HG03066 (cell line): ENCODE measurements at regions not wholly inside any gene's neighbourhood (a gene's known extent, or its start where the extent isn't known, plus 50 kb on each side); places are given as distances from the start of the nearest gene placed in this dataset.

Experiments used
- ATAC-seq: cut with Tn5 transposase; IDR thresholded peaks from one replicate; pipeline ENCODE4 v1.9.1; 2021; ENCODE audit warnings: low read depth; ENCODE audit not compliant: unreplicated experiment

DNA sequence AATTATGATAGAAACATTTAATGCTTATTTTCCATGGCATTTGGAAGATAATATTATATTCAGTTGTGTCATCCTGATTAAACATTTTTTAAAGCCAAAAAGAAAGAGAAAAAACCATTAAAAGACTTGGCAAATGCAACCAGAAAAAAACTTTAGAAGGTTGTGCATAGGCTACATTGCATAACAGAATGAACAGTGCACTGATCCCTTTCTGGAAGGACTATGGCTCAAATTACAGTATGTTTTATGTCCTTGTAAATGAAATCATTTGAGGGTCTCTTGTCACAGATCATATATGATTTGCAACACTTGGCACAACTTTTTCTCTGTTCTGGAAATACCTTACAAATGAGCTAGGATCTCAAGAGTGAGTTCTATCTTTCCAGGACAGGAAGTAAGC is 275.2 kb upstream of the FLRT2 start:
- ATAC-seq = no peak

DNA sequence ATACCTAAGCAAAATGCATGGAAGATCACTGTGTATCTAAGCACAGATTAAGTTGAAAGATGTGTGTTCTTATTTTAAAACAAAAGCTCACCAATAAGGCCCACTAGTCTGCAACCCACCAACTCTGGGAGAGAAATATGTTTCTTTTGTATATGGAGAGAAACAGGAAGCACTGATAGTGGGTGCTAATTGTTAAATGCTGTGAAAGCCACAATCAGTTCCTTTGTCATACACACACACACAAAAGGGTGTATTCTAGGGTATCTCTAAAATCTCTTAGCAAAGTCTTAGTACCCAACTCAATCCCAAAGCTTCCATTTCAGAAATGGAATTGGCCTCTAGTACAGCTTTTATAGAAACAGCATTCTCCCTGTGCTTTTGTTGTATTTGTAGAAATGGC is 272.7 kb upstream of the FLRT2 start:
- ATAC-seq = no peak

DNA sequence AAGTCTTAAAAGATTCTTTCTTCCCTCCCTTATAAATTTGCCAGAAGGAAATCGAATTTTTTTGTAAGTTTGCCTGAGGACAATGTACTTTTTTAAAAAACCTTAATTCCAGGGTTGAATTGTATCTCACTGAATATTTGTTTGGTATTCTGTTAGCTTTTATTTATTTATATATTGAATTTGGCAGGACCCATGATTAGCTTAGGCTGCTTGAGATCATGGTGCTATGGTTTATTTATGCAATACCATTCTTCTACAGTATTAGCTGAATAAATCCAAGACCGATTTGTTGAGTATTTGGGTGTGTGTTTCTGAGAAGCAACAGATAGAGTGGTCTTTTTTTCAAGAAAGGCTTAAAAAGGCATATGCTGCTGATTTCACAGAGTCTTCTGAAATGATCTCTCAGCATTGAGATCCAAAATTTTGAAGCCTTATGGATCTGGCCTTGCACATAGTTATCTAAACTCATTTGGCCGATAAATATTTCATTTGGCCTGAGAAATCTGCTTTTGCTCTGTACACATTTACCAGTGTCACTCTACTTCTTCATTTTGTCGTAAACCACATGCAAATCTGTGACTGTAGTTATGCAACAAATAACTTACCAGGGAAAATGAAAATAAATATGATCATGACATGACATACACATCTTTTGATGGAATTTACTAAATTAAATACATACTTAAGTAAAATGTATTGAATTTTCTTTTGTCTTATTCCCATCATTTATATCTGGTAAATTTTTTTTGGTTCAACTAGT is 265.8 kb upstream of the FLRT2 start:
- no peak for ATAC-seq

DNA sequence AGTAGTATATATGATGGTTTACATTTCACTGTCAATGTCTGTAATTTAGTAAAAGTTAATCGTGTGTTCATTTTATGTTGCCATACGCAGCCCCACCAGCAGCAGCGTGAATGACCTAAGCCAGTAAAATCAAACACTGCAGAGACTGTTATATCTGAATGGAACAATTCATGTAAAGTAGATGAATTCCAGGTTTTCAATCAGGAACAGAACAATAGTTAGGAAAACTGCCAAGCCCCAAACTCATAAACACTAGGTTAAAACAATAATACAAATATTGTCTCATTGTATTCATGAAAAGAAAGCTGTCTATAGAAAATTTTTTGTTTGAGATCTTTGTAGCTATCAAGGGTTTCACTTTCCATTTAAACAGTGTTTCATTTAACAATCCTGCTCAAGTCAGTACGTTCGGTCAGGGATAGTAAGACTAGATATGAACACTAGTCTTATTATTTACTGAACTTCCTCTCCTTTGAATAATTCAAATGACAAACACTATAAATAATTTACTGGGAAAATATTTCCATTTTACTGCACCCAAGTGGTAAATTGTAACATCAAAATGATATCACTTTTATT is 256.8 kb upstream of the FLRT2 start:
- no peak for ATAC-seq

DNA sequence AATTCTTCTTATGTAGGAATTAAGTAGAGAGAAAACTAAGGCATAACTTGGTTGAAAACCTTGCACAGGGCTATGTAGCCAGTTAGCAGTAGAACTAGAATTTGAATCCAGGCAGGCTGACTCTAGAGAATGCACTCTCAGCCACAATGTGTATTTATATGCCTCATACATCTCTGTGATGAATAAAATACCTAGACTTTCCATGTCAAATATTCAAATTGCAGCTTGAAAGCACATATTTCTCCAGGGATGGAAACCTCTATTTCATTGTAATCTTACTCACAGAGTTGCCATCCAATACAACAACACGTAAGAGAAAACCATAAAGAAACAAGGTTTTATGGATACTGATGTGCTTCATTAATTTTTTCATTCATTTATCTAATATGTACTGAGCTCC is 256.0 kb upstream of the FLRT2 start:
- ATAC-seq = no peak

DNA sequence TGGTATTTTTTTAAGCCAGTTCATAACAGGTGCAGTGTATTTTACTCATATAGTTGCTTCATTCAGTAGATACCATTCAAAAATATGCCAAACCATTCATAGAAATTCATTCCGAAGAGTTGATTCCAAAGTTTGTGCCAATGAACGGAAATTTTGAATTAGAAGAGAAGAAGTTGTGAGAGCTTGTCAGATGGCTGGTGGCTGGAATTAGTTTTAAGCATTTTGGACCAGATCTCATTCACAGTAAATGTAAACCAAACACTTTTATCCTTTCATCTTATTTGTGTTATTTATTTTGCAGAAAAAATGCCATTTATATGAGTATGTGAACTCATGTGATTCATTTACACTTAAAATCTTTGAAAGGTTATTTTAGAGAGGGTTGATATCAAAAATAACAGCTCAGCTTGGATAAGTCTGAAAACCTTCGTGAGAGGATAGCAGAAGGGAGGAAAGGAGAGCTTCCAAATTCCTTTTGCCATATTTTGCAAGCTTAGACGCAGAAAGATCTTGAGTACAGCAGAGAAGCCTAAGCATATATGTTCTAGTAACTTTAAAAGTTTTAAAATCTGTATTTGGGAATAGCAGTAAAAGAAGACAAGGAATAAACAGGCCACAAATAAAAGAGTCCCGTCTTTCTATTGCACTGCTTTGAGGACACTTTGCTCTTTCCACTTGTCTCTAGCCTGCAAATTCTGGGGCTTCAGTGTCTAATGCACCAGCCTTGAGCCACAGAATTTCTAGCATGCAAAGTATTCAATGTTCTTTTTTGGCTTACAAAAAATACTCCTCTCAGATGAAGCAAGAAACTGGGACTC is 253.6 kb upstream of the FLRT2 start:
- no peak for ATAC-seq

DNA sequence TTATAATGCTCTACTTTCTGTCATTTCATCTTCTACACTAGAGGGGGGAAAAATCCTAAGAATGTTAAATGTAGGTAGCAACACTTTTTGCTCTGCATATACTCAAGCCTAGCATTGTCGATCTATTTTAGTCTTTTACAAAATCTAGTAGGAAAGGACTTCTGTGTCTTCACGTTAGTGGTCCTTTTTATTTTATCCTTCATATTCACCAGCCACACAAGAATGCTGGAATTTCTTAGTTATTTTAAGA is 253.0 kb upstream of the FLRT2 start:
- ATAC-seq = no peak

DNA sequence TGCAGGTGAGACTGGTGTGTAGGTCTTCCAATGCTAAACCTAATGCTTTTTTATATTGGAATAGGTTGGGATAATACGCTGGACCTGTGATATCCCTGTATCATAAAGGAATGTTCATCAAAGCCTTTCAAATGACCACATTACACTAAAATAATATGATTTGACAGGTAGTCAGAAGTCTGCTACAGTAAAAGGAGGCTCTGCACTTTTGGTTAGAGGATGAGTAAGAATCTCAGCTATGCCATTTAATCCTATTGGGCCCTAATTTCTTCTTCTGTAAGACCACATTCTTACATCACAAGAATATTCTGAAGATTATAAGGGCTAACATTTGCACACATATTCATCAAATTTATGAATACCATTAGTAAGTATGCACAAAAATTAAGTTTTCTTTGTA is 250.5 kb upstream of the FLRT2 start:
- no peak for ATAC-seq

DNA sequence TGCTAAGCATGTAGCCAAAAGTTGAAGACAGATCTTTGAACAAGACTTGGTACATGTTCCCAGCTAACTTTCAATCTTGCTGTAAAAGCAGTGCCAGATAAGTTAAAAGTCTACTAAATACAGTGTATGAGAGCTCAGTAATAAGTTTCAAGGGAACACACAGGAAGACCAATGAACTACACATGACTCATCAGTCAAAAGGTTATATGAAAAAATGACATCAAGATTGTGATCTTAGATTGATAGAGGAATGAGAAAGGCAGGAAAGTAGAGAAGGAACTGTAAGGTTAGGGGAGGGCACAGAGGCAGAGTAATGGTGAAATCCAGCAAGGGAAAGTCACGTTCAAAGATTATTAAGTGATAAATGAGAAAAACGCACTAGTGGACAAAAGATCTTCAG is 249.9 kb upstream of the FLRT2 start:
- no peak for ATAC-seq

DNA sequence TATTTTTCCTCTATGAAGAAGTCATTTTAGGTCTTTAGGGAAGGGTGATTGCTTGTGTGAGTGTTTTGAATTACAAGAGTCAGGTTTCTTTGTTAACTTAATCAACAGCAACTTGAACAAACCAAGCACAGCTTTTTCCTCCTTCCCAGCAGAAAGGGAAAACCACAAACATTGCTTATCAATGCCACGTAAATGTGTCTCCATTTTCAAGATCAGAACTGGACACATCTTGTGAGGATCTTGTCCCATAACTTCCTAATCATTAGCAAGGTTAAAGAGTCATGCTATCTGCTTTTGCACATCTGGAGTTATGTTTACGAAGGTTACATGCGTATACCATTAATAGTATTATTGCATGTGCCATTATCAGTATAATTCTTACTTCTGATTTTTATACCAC is 248.0 kb upstream of the FLRT2 start:
- no peak for ATAC-seq

DNA sequence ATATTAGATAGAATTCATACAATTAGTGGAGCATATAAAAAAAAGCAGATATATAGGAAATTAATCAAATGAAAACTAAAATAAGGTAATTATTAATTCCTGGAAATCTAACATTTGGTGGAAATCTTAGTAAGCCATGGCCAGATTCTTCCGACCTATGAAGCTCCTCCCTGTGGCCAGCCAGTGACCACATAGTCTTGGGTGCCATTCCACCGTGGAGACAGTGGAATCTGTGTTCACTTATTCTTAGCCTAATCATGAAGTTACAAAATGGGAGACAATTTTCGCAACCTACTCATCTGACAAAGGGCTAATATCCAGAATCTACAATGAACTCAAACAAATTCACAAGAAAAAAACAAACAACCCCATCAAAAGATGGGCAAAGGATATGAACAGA is 241.9 kb upstream of the FLRT2 start:
- no peak for ATAC-seq

DNA sequence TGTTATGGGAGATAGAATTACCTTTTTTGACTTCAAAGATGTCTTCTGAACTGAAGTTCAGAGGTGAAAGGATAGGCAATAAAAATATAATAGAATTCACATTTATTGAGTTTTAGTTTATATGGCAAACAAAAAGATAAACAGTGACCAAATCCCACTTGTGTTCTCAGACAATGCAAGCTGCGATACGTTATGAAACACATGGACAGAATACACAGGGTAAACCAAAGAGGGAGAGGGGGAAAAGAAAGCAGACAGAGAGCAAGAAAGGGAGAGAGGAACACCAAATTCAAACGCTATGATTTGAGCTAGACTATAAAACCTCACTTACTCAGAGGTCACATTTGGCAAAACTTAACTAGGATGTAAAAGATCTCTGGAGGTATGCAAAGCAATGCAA is 238.2 kb upstream of the FLRT2 start:
- ATAC-seq = no peak

DNA sequence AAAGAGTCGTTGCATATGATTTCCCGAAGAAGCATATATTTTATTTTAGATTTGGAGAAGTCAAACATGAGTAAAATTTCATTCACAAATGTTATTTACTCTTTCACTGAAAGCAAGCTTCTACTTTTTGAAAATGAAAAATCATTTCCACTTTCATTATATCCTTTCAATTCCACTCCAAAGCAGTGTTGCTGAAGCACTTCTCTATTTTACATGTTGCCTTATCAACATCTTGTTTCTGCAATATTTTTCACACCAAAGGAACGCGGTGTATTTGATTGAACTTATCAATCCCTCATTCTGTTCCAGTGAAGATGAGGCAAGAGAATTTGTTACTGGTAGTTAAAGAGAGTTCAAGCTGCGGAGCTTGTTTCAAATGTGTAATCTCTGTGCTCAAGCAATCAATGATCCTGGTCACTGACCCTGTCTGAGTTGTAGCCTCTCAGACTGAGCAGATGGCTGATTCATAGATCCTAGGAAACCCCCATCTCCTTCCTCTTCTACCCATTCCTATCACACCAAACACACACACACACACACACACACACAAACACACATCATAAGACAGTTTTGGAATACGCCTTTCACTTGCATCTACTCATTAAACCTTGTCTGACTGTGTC is 236.2 kb upstream of the FLRT2 start:
- ATAC-seq = no peak

DNA sequence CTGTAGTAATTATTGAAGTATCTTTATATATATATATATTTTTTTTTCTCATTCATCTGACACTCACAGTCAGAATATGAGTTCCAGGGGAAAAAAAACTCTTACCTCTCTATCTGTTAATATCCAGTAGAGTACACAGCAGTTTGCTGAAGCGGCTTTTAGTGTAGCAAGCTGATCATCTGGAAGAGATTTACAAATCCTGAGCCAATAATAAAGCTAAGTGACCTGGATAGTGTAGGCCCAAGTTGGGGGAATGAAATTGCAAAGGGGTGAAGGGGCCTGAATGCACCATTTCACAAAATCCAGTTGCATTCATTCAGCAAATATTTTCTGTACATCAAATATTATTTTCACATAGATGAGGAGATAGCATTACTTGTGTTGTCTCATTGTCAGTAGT is 234.6 kb upstream of the FLRT2 start:
- ATAC-seq = no peak

DNA sequence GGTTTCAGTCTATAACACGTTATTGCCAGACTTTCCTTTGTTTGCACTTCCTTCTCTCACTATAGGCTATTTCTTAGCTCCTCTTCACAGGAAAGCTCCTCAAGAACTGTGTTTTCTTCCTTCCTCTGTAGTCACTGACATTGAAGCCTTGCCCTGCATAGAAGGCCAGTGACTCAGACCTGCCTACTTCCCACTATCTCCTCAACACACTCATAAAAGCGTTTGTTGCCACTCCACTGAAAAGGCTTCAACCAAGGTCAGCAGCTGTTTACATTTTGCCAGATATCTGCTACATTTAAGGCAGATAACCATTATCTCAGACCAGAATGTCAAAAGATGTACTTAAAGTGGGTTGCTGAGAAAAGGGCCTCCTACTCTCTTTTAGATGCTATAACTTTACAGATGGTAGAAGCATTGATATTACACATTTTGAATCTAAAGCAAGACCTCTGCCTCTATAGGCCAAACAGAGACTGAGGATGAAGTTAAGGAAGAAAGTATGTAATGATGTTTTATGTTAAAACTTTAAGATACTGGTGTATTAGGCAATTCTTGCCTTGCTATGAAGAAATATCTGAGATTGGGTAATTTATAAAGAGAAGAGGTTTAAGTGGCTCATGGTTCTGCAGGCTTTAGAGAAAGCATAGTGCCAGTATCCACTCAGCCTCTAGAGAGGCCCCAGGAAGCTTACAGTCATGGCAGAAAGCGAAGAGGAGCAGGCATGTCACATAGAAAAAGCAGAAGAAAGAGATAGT is 233.3 kb upstream of the FLRT2 start:
- no peak for ATAC-seq

DNA sequence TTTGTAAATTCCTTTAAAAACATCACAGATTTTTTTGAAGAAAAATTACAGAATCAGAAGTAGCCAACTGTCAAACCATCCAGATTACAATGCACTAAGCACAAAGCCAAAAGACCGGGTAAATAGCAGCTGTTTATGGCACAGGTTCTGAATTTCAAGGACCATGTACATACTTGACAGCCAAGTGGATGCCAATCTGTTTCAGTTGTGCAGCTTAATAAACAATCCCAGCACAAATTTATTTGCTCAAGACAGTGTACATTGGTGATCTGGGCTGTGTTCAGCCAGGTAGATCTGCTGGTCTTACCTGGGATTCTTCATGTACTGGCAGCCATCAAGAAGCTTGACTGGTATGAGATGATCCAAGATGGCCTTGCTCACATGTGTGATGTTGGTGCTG is 229.8 kb upstream of the FLRT2 start:
- ATAC-seq = no peak

DNA sequence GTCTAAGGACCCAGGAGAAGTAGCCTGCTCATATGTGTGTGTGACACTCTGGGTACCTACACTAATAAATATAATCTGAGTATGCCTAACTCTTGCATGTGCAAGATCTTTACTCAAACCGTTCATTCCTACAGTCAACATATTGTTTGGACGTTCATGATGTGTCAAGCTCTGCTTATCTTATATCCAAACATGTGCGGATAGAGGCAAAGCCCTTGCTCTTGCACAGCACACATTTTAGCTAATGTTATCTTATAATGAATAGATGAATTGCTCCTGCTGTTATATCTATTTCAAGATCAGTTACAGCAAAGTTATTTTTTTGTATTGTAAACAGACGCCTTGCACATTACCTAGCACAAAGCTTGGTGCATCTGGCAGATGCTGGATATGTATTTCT is 228.4 kb upstream of the FLRT2 start:
- ATAC-seq = no peak

DNA sequence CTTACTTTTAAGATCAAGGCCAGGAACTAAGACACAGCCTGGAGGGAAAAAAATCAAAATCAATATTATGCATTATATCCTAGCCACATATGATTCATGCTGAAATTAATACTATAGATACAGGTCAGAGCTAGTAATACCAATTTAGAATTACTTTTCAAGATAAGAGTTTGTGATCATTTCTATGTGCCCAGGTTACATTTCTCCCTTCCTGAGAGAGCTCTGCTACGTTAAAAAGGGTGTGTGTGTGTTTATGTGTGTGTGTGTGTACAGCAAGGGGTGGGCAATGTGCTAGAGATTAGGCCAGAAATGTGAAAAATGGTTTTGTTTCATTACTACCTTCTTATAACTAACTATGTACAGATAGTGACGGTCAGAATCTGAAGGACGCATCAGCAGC is 223.9 kb upstream of the FLRT2 start:
- ATAC-seq = no peak

DNA sequence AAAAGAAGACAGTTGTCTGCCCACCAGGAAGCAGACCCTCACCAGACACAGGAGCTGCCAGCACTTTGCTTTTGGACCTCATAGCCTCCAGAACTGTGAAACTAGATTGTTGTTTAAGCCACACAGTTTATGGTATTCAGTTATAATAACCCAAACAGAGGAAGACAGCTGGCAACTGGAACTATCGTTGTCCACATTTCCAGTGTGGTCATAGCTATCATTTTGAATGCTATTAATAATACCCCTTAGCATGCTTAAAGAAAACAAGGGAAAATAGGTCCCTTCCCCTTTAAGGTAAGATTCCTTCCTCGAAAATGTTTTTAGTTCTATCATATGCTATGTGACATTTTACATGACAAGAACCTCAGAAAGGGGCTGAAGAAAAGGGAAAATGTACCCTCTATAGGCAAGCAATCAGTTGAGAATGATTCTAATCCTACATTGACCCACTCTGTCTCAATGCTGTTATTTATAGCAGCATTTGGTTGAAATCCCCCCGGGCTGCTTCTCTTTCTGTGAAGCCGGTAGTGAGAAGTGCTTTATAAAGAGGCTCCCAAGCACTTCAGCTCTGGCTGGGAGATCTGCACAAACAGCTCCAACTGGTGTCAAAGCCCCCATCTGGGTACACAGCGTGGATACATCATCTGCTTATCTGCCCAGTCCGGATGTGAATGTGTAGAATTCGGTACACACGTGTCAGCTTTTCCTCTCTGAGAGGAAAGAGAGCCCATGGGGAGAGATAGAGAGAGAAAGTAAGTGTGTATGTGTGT is 221.2 kb upstream of the FLRT2 start:
- no peak for ATAC-seq
